SK-N-SH (cell line): ENCODE measurements at regions not wholly inside any gene's neighbourhood (a gene's known extent, or its start where the extent isn't known, plus 50 kb on each side); places are given as distances from the start of the nearest gene placed in this dataset.

Experiments used
- CTCF ChIA-PET: fragments of 300-600, 350-600 bp; formaldehyde crosslinking; extraction: SDS; loops from one replicate; lab custom pipeline; 2021; lab: Yijun Ruan, JAX
- POLR2A ChIA-PET: fragments of 350-600 bp; sonication (Branson Sonifier 250); formaldehyde crosslinking; extraction: SDS; loops from one replicate; lab custom pipeline; 2020; ENCODE audit warnings: antibody characterized with exemption, inconsistent platforms; lab: Yijun Ruan, JAX
- DNase-seq: peaks from one replicate; pipeline ENCODE4 v3.0.0; 2012
- H2AFZ ChIP-seq: fragments of 200-600 bp; sonication (generic); 2 replicates; pipeline ENCODE4 v1.8.1; 2016; ENCODE audit warnings: antibody characterized with exemption, mild to moderate bottlenecking, low read depth
- H3F3A ChIP-seq: fragments of 200-600 bp; sonication (generic); replicated peaks from 2 replicates; pipeline ENCODE3; 2016; ENCODE audit warnings: antibody characterized with exemption, mild to moderate bottlenecking; ENCODE audit not compliant: insufficient read depth
- H3K27ac ChIP-seq, 2 experiments: fragments of 200-500 bp in 1 of 2; fragments of 200-600 bp in 1 of 2; sonication (Bioruptor generic) in 1 of 2; sonication (generic), shearing (Covaris generic) in 1 of 2; 2 replicates each; pipeline versions ENCODE4 v1.5.1 to v1.6.1; 2014 to 2016; ENCODE audit warnings: low read depth in 2 of 2, inconsistent platforms in 1 of 2, low read length in 1 of 2, mild to moderate bottlenecking in 1 of 2, mixed read lengths in 1 of 2
- H3K27me3 ChIP-seq: fragments of 200-600 bp; sonication (generic), shearing (Covaris generic); 2 replicates; pipeline ENCODE4 v1.6.1; 2016; ENCODE audit warnings: mixed run types; ENCODE audit not compliant: insufficient read depth
- H3K36me3 ChIP-seq, 2 experiments: fragments of 200-500 bp in 1 of 2; fragments of 200-600 bp in 1 of 2; sonication (Bioruptor generic) in 1 of 2; sonication (generic) in 1 of 2; replicated peaks in 1 of 2; 2 replicates each; pipeline versions ENCODE3 to v1.5.1; 2014 to 2016; ENCODE audit warnings: low read length in 1 of 2, mild to moderate bottlenecking in 1 of 2; ENCODE audit not compliant: insufficient read depth in 2 of 2, control insufficient read depth in 1 of 2
- H3K4me1 ChIP-seq, 2 experiments: fragments of 200-500 bp in 1 of 2; fragments of 200-600 bp in 1 of 2; sonication (Bioruptor generic) in 1 of 2; sonication (generic), shearing (Covaris generic) in 1 of 2; 2 replicates each; pipeline versions ENCODE4 v1.5.1 to v1.6.1; 2014 to 2016; ENCODE audit warnings: low read depth in 1 of 2, low read length in 1 of 2, mixed run types in 1 of 2; ENCODE audit not compliant: insufficient read depth in 2 of 2, control insufficient read depth in 1 of 2
- H3K4me2 ChIP-seq: fragments of 200-600 bp; sonication (generic), shearing (Covaris generic); 2 replicates; pipeline ENCODE4 v1.6.1; 2017; ENCODE audit warnings: mixed run types
- H3K4me3 ChIP-seq, 2 experiments: fragments of 200-500 bp in 1 of 2; fragments of 200-600 bp in 1 of 2; sonication (Bioruptor generic) in 1 of 2; sonication (generic), shearing (Covaris generic) in 1 of 2; 2 replicates each; pipeline versions ENCODE4 v1.5.1 to v1.8.1; 2014 to 2016; ENCODE audit warnings: low read depth in 2 of 2, inconsistent platforms in 1 of 2, low read length in 1 of 2, mild to moderate bottlenecking in 1 of 2, mixed read lengths in 1 of 2, moderate library complexity in 1 of 2
- H3K79me2 ChIP-seq: fragments of 200-600 bp; sonication (generic); 2 replicates; pipeline ENCODE4 v1.8.1; 2017; ENCODE audit warnings: mild to moderate bottlenecking; ENCODE audit not compliant: insufficient read depth
- H3K9ac ChIP-seq: fragments of 200-600 bp; sonication (generic); 2 replicates; pipeline ENCODE4 v1.6.1; 2017; ENCODE audit warnings: mixed run types
- H3K9me2 ChIP-seq: fragments of 200-600 bp; sonication (generic); 2 replicates; pipeline ENCODE4 v1.6.1; 2017; ENCODE audit warnings: mixed run types
- H3K9me3 ChIP-seq: fragments of 200-600 bp; sonication (generic); 2 replicates; pipeline ENCODE4 v1.6.1; 2017; ENCODE audit warnings: mixed run types, mild to moderate bottlenecking, moderate library complexity
- H4K20me1 ChIP-seq: fragments of 200-600 bp; sonication (generic); 2 replicates; pipeline ENCODE4 v1.6.1; 2017; ENCODE audit warnings: mild to moderate bottlenecking, mixed run types; ENCODE audit not compliant: insufficient read depth
- CHD2 ChIP-seq: fragments of 150-350 bp; IDR thresholded peaks from 2 replicates; pipeline ENCODE4 v1.6.1; 2018; ENCODE audit warnings: low read length; ENCODE audit not compliant: partially characterized antibody
- ELF1 ChIP-seq: IDR thresholded peaks from 2 replicates; pipeline ENCODE4 v1.4.0; 2012
- EZH2phosphoT487 ChIP-seq: fragments of 200-600 bp; sonication (generic); IDR thresholded peaks from 2 replicates; pipeline ENCODE4 v1.6.1; 2017; ENCODE audit warnings: low read depth, mixed run types, mild to moderate bottlenecking, antibody characterized with exemption, moderate library complexity, borderline replicate concordance
- FOXJ3 ChIP-seq: sonication (generic); formaldehyde crosslinking; IDR thresholded peaks from 2 replicates; pipeline ENCODE4 v1.5.1; 2020; ENCODE audit warnings: mild to moderate bottlenecking, missing genetic modification reagents
- JUND ChIP-seq: IDR thresholded peaks from 2 replicates; pipeline ENCODE4 v1.4.0; 2012
- MEF2A ChIP-seq: IDR thresholded peaks from 2 replicates; pipeline ENCODE4 v1.4.0; 2012; ENCODE audit warnings: low read depth, borderline replicate concordance
- MXI1 ChIP-seq: IDR thresholded peaks from 2 replicates; pipeline ENCODE4 v1.6.1; 2012; ENCODE audit warnings: mild to moderate bottlenecking, low read depth, low read length, improper control_type of control experiment
- PBX3 ChIP-seq: IDR thresholded peaks from 2 replicates; pipeline ENCODE4; 2012
- POLR2AphosphoS5 ChIP-seq: IDR thresholded peaks from 2 replicates; pipeline ENCODE4 v1.6.1; 2012; ENCODE audit warnings: low read depth, low read length
- RCOR1 ChIP-seq: fragments of 150-350 bp; IDR thresholded peaks from 2 replicates; pipeline ENCODE4 v1.6.1; 2017; ENCODE audit warnings: antibody characterized with exemption, low read length
- REST ChIP-seq: IDR thresholded peaks from 2 replicates; pipeline ENCODE4 v1.6.1; 2012; ENCODE audit warnings: mild to moderate bottlenecking, low read depth, low read length, moderate library complexity
- RXRA ChIP-seq: IDR thresholded peaks from 2 replicates; pipeline ENCODE4 v1.4.0; 2012; ENCODE audit warnings: low read depth, mild to moderate bottlenecking, borderline replicate concordance
- SIN3A ChIP-seq: IDR thresholded peaks from 2 replicates; pipeline ENCODE4 v1.6.1; 2012; ENCODE audit warnings: low read depth, mild to moderate bottlenecking, low read length, moderate library complexity, borderline replicate concordance
- SMC3 ChIP-seq: IDR thresholded peaks from 2 replicates; pipeline ENCODE4 v1.6.1; 2012; ENCODE audit warnings: low read depth, low read length, improper control_type of control experiment
- TAF1 ChIP-seq: IDR thresholded peaks from 2 replicates; pipeline ENCODE4 v1.6.1; 2012; ENCODE audit warnings: low read depth, mild to moderate bottlenecking, low read length, moderate library complexity, borderline replicate concordance
- TCF12 ChIP-seq: IDR thresholded peaks from 2 replicates; pipeline ENCODE4 v1.4.0; 2012
- TEAD4 ChIP-seq: IDR thresholded peaks from 2 replicates; pipeline ENCODE4 v1.4.0; 2012; ENCODE audit warnings: mild to moderate bottlenecking, borderline replicate concordance; ENCODE audit not compliant: insufficient read depth
- USF1 ChIP-seq: IDR thresholded peaks from 2 replicates; pipeline ENCODE4 v1.4.0; 2012; ENCODE audit warnings: low read depth, borderline replicate concordance
- ZBTB33 ChIP-seq: IDR thresholded peaks from 2 replicates; pipeline ENCODE4 v1.4.0; 2012; ENCODE audit warnings: low read depth, borderline replicate concordance
- WGBS: methylation state at CpG from one replicate; pipeline ENCODE4 v1.1.6; 2017; ENCODE audit warnings: low lambda C conversion rate; 5-methylcytosine and 5-hydroxymethylcytosine counted together

GRCh38 chr1:22333516-22334121 is 118.0 kb upstream of the ZBTB40 start:
- Histone ChIP-seq H3K4me3 (no peak overlapping the region), H3K36me3 (no peaks in the 10 kb centered on the region), H3K9me3 (no peaks in the 10 kb centered on the region), H2AFZ (no peak overlapping the region), H3K9ac (no peak overlapping the region), H4K20me1 (no peaks in the 10 kb centered on the region), H3K4me1 (peaks cover 0 to 22% of the 10 kb centered on the region in 2 experiments; a peak in 1 of 4 replicates), H3K27ac (no peak overlapping the region), H3K79me2 (no peaks in the 10 kb centered on the region), H3F3A (no peaks in the 10 kb centered on the region), H3K9me2 (no peaks in the 10 kb centered on the region), H3K27me3 (peaks cover 3% of the 10 kb centered on the region; the same call in 1 of the 2 replicates), H3K4me2 (no peak overlapping the region)
- ChIA-PET CTCF (interaction anchor here (1.4 kb wide), 1 partner anchor 202 kb away, joined by 5 read pairs; no protein-coding TSS in a partner anchor), POLR2A (no interaction called here)
- DNase-seq: no peak
- TF ChIP-seq USF1 (no peak), SMC3 (no peak), ZBTB33 (no peak), MEF2A (no peak), CHD2 (no peak), REST (no peak), ELF1 (no peak), JUND (no peak), FOXJ3 (CRISPR knock-in tag) (no peak), RXRA (no peak), TAF1 (no peak), RCOR1 (no peak), EZH2phosphoT487 (no peak), POLR2AphosphoS5 (no peak), TCF12 (no peak), PBX3 (no peak), MXI1 (no peak), SIN3A (no peak), TEAD4 (no peak)
- 37% methylated on average over 2 of the region's 2 CpGs for WGBS
